GM12878 (cell line): ENCODE measurements at regions not wholly inside any gene's neighbourhood (a gene's known extent, or its start where the extent isn't known, plus 50 kb on each side); places are given as distances from the start of the nearest gene placed in this dataset.

Experiments
- ATAC-seq: fragments of 200-7000 bp; cut with Tn5 transposase; 3 replicates; pipeline ENCODE4 v1.9.1; 2020; ENCODE audit warnings: mild to moderate bottlenecking, moderate library complexity
- BruUV-seq: library from RNA; stranded (reverse); fragments of 400-500 nt; replicated peaks from 2 replicates; lab custom pipeline; 2021; lab: Mats Ljungman, UMichigan
- CTCF ChIA-PET: fragments of 300-600 bp; sonication (Branson Sonifier 250); formaldehyde crosslinking; extraction: SDS; loops from one replicate; lab custom pipeline; 2021; ENCODE audit warnings: inconsistent platforms; lab: Yijun Ruan, JAX
- POLR2A ChIA-PET: fragments of 350-600 bp; formaldehyde crosslinking; extraction: SDS; loops from one replicate; lab custom pipeline; 2021; ENCODE audit warnings: inconsistent platforms; lab: Charles Lee
- RAD21 ChIA-PET: fragments of 300-600 bp; sonication (Branson Sonifier 250); formaldehyde crosslinking; loops from one replicate; lab custom pipeline; 2023; ENCODE audit warnings: antibody characterized with exemption; ENCODE audit not compliant: unreplicated experiment; lab: Charles Lee
- SMC1A ChIA-PET: fragments of 300-600 bp; sonication (Branson Sonifier 250); formaldehyde crosslinking; loops from one replicate; lab custom pipeline; 2023; ENCODE audit not compliant: unreplicated experiment, uncharacterized antibody; lab: Charles Lee
- DNase-seq: peaks from one replicate; pipeline ENCODE4 v3.0.0-alpha.2; 2011; ENCODE audit warnings: low read depth, low spot score
- FAIRE-seq: peaks from 3 replicates; lab custom pipeline; 2011; peaks lifted over from hg19 to GRCh38; lab: Jason Lieb, UNC
- H2AFZ ChIP-seq: 2 replicates; pipeline ENCODE4 v1.6.0; 2011; ENCODE audit warnings: low read depth, low read length, control low read depth; ENCODE audit not compliant: control insufficient read depth
- H3K27ac ChIP-seq: 2 replicates; pipeline ENCODE4 v1.5.1; 2011; ENCODE audit warnings: control low read depth; ENCODE audit not compliant: control insufficient read depth, insufficient read depth
- H3K27me3 ChIP-seq, 2 experiments: replicated peaks in 1 of 2; 2 replicates each; pipeline versions ENCODE4 v1.6.0 to v1.6.1; 2011; ENCODE audit warnings: low read length in 1 of 2; ENCODE audit not compliant: control insufficient read depth in 2 of 2, insufficient read depth in 2 of 2
- H3K36me3 ChIP-seq, 2 experiments: 2 replicates each; pipeline ENCODE4 v1.5.1; 2011; ENCODE audit warnings: low read length in 1 of 2; ENCODE audit not compliant: control insufficient read depth in 2 of 2, insufficient read depth in 2 of 2
- H3K4me1 ChIP-seq: 2 replicates; pipeline ENCODE4 v1.6.1; 2011; ENCODE audit warnings: mild to moderate bottlenecking, low read length, moderate library complexity, mixed read lengths; ENCODE audit not compliant: control insufficient read depth, insufficient read depth
- H3K4me2 ChIP-seq: 2 replicates; pipeline ENCODE4 v1.6.0; 2011; ENCODE audit warnings: control low read depth; ENCODE audit not compliant: control insufficient read depth, insufficient read depth
- H3K4me3 ChIP-seq: fragments of 200-600 bp; sonication (generic); 2 replicates; pipeline ENCODE4 v1.5.1; 2016
- H3K79me2 ChIP-seq: 2 replicates; pipeline ENCODE4 v1.6.0; 2011; ENCODE audit warnings: low read length; ENCODE audit not compliant: control insufficient read depth, insufficient read depth
- H3K9ac ChIP-seq: 2 replicates; pipeline ENCODE4 v1.8.0; 2011; ENCODE audit warnings: low read length, control low read depth, mixed read lengths; ENCODE audit not compliant: control insufficient read depth, insufficient read depth
- H3K9me3 ChIP-seq: replicated peaks from 3 replicates; pipeline ENCODE4 v1.5.1; 2011; ENCODE audit warnings: mild to moderate bottlenecking, low read length; ENCODE audit not compliant: control insufficient read depth, insufficient read depth
- H4K20me1 ChIP-seq: 2 replicates; pipeline ENCODE4 v1.6.0; 2011; ENCODE audit not compliant: control insufficient read depth, insufficient read depth
- CBX5 ChIP-seq: sonication (generic); IDR thresholded peaks from 2 replicates; pipeline ENCODE4 v1.6.1; 2016; ENCODE audit warnings: low read depth, moderate library complexity, mild to moderate bottlenecking, inconsistent platforms
- CHD1 ChIP-seq: IDR thresholded peaks from 2 replicates; pipeline ENCODE4 v1.6.1; 2012; ENCODE audit warnings: low read depth, low read length, improper control_type of control experiment
- CREM ChIP-seq: IDR thresholded peaks from 2 replicates; pipeline ENCODE4 v1.6.1; 2014; ENCODE audit warnings: antibody characterized with exemption, low read depth
- ESRRA ChIP-seq: IDR thresholded peaks from 2 replicates; pipeline ENCODE4 v1.6.1; 2012; ENCODE audit warnings: mild to moderate bottlenecking, low read length, improper control_type of control experiment
- ETV6 ChIP-seq, 2 experiments: fragments of 450-650 bp in 1 of 2; IDR thresholded peaks in 1 of 2; conservative IDR thresholded peaks in 1 of 2; 2 replicates each; pipeline ENCODE4 v1.6.1; 2014; ENCODE audit warnings: antibody characterized with exemption in 1 of 2, borderline replicate concordance in 1 of 2, low read depth in 1 of 2, mild to moderate bottlenecking in 1 of 2, moderate library complexity in 1 of 2
- FOXK2 ChIP-seq: fragments of 450-650 bp; IDR thresholded peaks from 2 replicates; pipeline ENCODE4 v1.6.1; 2017; ENCODE audit warnings: mild to moderate bottlenecking, moderate library complexity
- HDAC2 ChIP-seq: fragments of 200-600 bp; sonication (generic); IDR thresholded peaks from 2 replicates; pipeline ENCODE4 v1.6.1; 2017
- HDAC6 ChIP-seq: fragments of 200-600 bp; sonication (generic); IDR thresholded peaks from one replicate; pipeline ENCODE4 v1.8.0; 2017; ENCODE audit warnings: antibody characterized with exemption; ENCODE audit not compliant: unreplicated experiment
- HSF1 ChIP-seq: fragments of 150-350 bp; IDR thresholded peaks from 2 replicates; pipeline ENCODE4 v1.6.1; 2014; ENCODE audit warnings: mild to moderate bottlenecking, low read depth, low read length
- IRF4 ChIP-seq: IDR thresholded peaks from 2 replicates; pipeline ENCODE4 v1.6.1; 2011; ENCODE audit warnings: low read depth, low read length
- MXI1 ChIP-seq: fragments of 150-350 bp; IDR thresholded peaks from 2 replicates; pipeline ENCODE4 v1.6.1; 2011; ENCODE audit warnings: low read depth, mild to moderate bottlenecking, inconsistent platforms, low read length, improper control_type of control experiment
- NR2F1 ChIP-seq: fragments of 450-650 bp; conservative IDR thresholded peaks from 2 replicates; pipeline ENCODE4 v1.6.1; 2017; ENCODE audit warnings: mild to moderate bottlenecking
- POLR2AphosphoS2 ChIP-seq: IDR thresholded peaks from 2 replicates; pipeline ENCODE4 v1.6.1; 2011; ENCODE audit warnings: low read depth, mild to moderate bottlenecking, low read length, improper control_type of control experiment, moderate library complexity
- RBBP5 ChIP-seq: fragments of 200-600 bp; sonication (generic); conservative IDR thresholded peaks from 2 replicates; pipeline ENCODE4 v1.6.1; 2016
- RCOR1 ChIP-seq: conservative IDR thresholded peaks from 2 replicates; pipeline ENCODE4 v1.6.1; 2012; ENCODE audit warnings: low read depth, low read length, improper control_type of control experiment
- RFX5 ChIP-seq: IDR thresholded peaks from 2 replicates; pipeline ENCODE4 v1.6.1; 2011; ENCODE audit warnings: low read depth, low read length, improper control_type of control experiment
- SREBF1 ChIP-seq: IDR thresholded peaks from 2 replicates; pipeline ENCODE4 v1.6.1; 2012; ENCODE audit warnings: mild to moderate bottlenecking, low read length
- TCF12 ChIP-seq: IDR thresholded peaks from 2 replicates; pipeline ENCODE4 v1.6.1; 2011; ENCODE audit warnings: low read depth, mild to moderate bottlenecking, low read length
- ZNF274 ChIP-seq: IDR thresholded peaks from one replicate; pipeline ENCODE4 v1.8.0; 2011; ENCODE audit not compliant: insufficient read length, insufficient read depth
- WGBS: methylation state at CpG from one replicate; pipeline ENCODE4 v1.1.6; 2016; ENCODE audit warnings: low lambda C conversion rate; ENCODE audit not compliant: insufficient replicate concordance, insufficient coverage; ENCODE audit errors: missing lambda C conversion rate; 5-methylcytosine and 5-hydroxymethylcytosine counted together
- in situ Hi-C: fragments of 300-500 bp; cut with MboI; formaldehyde crosslinking; loops from 9 replicates; pipeline ENCODE4 v1.14.3; 2018; ENCODE audit warnings: mixed read lengths
- intact Hi-C: fragments of 100-400 bp; cut with micrococcal nuclease; formaldehyde crosslinking; loops from one replicate; pipeline ENCODE4 v1.14.2; 2022; ENCODE audit not compliant: unreplicated experiment
- TF ChIP-seq, protein P1 (sequence below): fragments of 450-650 bp; formaldehyde crosslinking; IDR thresholded peaks from 2 replicates; pipeline ENCODE4 v1.4.0; 2022; ENCODE audit warnings: mild to moderate bottlenecking, moderate library complexity
- TF ChIP-seq, protein P2 (sequence below): IDR thresholded peaks from 2 replicates; pipeline ENCODE4 v1.6.1; 2012; ENCODE audit warnings: low read depth, low read length, improper control_type of control experiment

- no peak for TF ChIP-seq ESRRA
- no peak for TF ChIP-seq POLR2AphosphoS2
- TF ChIP-seq, protein P1, sequence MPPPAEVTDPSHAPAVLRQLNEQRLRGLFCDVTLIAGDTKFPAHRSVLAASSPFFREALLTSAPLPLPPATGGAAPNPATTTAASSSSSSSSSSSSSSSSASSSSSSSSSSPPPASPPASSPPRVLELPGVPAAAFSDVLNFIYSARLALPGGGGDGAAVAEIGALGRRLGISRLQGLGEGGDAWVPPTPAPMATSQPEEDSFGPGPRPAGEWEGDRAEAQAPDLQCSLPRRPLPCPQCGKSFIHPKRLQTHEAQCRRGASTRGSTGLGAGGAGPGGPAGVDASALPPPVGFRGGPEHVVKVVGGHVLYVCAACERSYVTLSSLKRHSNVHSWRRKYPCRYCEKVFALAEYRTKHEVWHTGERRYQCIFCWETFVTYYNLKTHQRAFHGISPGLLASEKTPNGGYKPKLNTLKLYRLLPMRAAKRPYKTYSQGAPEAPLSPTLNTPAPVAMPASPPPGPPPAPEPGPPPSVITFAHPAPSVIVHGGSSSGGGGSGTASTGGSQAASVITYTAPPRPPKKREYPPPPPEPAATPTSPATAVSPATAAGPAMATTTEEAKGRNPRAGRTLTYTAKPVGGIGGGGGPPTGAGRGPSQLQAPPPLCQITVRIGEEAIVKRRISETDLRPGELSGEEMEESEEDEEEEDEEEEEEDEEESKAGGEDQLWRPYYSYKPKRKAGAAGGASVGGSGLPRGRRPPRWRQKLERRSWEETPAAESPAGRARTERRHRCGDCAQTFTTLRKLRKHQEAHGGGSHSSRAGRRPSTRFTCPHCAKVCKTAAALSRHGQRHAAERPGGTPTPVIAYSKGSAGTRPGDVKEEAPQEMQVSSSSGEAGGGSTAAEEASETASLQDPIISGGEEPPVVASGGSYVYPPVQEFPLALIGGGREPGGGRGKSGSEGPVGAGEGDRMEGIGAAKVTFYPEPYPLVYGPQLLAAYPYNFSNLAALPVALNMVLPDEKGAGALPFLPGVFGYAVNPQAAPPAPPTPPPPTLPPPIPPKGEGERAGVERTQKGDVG = no peak
- TF ChIP-seq ETV6 (conservative IDR thresholded peaks at IDR 0.05 in 1 of 2, IDR thresholded peaks at IDR 0.05 in 1 of 2; ENCODE audit: borderline replicate concordance in 1 of 2, low read depth in 1 of 2) = no peak
- no peak for TF ChIP-seq NR2F1
- no peak for TF ChIP-seq SREBF1
- no peak for TF ChIP-seq MXI1
- TF ChIP-seq FOXK2 = no peak
These were observed 1252.9 kb upstream of the ACVR2A start (continued) for GRCh38 chr2:146591908-146592307.

DNA sequence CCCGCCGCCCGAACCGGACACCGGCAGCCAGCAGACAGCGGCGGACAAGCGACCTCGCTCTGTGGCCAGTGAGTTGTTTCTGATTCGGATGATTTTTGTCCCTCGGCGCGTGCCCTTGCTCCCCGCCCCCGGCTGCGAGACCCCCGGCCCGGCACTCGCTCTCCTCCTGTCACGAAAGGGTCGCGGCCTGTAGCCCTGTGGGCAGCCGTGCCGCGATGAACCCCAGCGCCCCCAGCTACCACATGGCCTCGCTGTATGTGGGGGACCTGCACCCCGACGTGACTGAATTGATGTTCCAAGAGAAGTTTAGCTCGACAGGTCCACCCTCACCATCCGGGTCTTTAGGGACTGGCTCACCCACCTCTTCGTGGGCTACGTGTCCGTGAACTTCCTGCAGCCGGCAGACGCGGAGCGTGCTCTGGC is 1257.5 kb upstream of the ACVR2A start:
- DNase-seq (no peak), FAIRE-seq (no peak), ATAC-seq (no peak)
- no peaks in the 10 kb centered on the region for H3K36me3 ChIP-seq
- SMC1A ChIA-PET = interaction anchor here (1.0 kb wide), 1 partner anchor 7 kb away, joined by 4 read pairs; no protein-coding TSS in a partner anchor
- no peaks in the 10 kb centered on the region for H3K79me2 ChIP-seq
- H2AFZ ChIP-seq = no peak overlapping the region
- 75% methylated on average over 26 of the region's 38 CpGs for WGBS
- in situ Hi-C loops = no loop called here
- no peak overlapping the region for H3K4me3 ChIP-seq
- no peaks in the 10 kb centered on the region for H3K27me3 ChIP-seq
- RAD21 ChIA-PET = no interaction called here
- no peak overlapping the region for H3K9ac ChIP-seq
- intact Hi-C loops = no loop called here
- CTCF ChIA-PET = no interaction called here
- BruUV-seq = no TSS peak
- no peak overlapping the region for H3K27ac ChIP-seq
- H3K4me1 ChIP-seq = no peaks in the 10 kb centered on the region
- no peaks in the 10 kb centered on the region for H4K20me1 ChIP-seq
- no peaks in the 10 kb centered on the region for H3K9me3 ChIP-seq
- no peak overlapping the region for H3K4me2 ChIP-seq
- POLR2A ChIA-PET = no interaction called here
- TF ChIP-seq TCF12 = no peak
- TF ChIP-seq, protein P2, sequence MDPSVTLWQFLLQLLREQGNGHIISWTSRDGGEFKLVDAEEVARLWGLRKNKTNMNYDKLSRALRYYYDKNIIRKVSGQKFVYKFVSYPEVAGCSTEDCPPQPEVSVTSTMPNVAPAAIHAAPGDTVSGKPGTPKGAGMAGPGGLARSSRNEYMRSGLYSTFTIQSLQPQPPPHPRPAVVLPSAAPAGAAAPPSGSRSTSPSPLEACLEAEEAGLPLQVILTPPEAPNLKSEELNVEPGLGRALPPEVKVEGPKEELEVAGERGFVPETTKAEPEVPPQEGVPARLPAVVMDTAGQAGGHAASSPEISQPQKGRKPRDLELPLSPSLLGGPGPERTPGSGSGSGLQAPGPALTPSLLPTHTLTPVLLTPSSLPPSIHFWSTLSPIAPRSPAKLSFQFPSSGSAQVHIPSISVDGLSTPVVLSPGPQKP = no peak
- TF ChIP-seq RBBP5 = no peak
- TF ChIP-seq IRF4 = no peak
- TF ChIP-seq CREM = no peak
- no peak for TF ChIP-seq HSF1
- no peak for TF ChIP-seq HDAC6
- no peak for TF ChIP-seq HDAC2
- TF ChIP-seq RCOR1 = no peak
- TF ChIP-seq CBX5 = no peak
- TF ChIP-seq RFX5 = no peak
- no peak for TF ChIP-seq CHD1
- TF ChIP-seq ZNF274 = no peak
